ENCODE measurements at regions not wholly inside any gene's neighbourhood (a gene's known extent, or its start where the extent isn't known, plus 50 kb on each side); places are given as distances from the start of the nearest gene placed in this dataset.
A peak's percentile ranks its signal among the peaks of the same experiment; 100 is the strongest.

DNA sequence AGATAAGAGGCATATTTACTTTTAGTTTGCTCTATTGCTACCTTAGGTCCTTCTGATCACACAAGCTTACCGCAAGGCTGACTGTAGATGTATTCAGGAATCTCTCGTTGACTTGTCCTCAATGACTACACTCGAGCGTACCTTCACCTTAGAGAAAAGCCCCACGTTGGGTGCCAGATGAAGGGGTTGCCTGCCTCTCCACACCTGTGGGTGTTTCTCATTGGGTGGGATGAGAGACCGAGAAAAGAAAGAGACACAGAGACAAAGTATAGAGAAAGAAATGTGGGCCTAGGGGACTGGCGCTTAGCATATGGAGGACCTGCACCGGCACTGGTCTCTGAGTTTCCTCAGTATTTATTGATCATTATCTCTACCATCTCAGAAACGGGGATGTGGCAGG is 51.8 kb downstream of the ASCL4 start:
- Mint-ChIP-seq H3K4me1 (ENCODE audit: low read depth in 2 of 2) (no peaks in the 10 kb centered on the region), H3K9me3 (peaks cover 18% of the 10 kb centered on the region), H3K27ac (no peak overlapping the region), H3K27me3 (peaks cover 0 to 16% of the 10 kb centered on the region in 2 donors), H3K4me3 (no peak overlapping the region), H3K36me3 (peaks cover 30% of the 10 kb centered on the region)
- DNase-seq (ENCODE audit: low spot score) (no peak), ATAC-seq (no peak)

DNA sequence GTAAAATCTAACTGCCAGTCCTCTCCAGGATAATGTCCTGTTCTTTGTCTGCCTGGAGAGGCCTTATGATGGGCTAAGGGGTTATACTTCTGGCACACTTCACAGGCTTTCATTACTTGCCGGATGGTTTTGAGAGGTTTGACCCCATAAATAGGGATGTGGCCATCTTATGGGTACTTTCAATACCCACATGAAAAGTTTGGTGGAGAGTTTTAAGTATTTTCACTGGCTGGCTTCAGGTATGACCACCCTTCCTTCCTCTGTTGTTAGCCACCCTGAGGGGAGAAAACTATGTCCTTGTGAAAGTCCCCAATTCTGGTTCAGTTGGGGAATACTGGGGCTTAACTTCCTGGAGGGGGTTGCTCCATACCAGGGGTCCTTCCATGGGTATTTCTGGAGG is 54.8 kb downstream of the ASCL4 start:
- no peak overlapping the region for H3K27ac Mint-ChIP-seq
- no peak for ATAC-seq
- H3K36me3 Mint-ChIP-seq: peaks cover 30% of the 10 kb centered on the region
- H3K4me1 Mint-ChIP-seq (ENCODE audit: low read depth in 2 of 2): no peaks in the 10 kb centered on the region
- peaks cover 18% of the 10 kb centered on the region for H3K9me3 Mint-ChIP-seq
- peaks cover 21 to 22% of the 10 kb centered on the region in 2 donors for H3K27me3 Mint-ChIP-seq
- H3K4me3 Mint-ChIP-seq: no peak overlapping the region
- no peak for DNase-seq (ENCODE audit: low spot score)

DNA sequence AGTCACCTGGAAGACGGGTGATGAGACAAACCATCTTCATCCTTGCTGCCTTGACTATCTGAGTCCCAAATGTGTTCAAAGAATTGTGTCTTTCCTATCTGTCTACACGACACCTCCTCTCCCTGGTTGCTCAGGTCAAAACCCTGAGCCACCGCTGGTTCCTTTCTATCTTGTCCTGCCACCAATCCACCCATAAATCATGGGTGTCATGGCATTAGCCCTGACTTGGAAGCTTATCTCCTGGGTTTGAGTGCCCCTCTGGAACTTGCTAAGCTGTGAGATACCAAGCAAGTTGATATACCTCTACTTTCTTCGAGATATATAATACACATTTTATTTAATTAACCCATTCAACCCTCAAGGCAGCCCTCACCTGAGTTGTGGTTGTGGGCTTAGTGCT is 57.9 kb downstream of the ASCL4 start:
- DNase-seq (ENCODE audit: low spot score): no peak
- Mint-ChIP-seq H3K4me3 (no peak overlapping the region), H3K36me3 (peaks cover 5% of the 10 kb centered on the region), H3K27ac (no peak overlapping the region), H3K9me3 (peaks cover 4% of the 10 kb centered on the region), H3K4me1 (ENCODE audit: low read depth in 2 of 2) (no peaks in the 10 kb centered on the region), H3K27me3 (peaks cover 41 to 49% of the 10 kb centered on the region in 2 donors)
- no peak for ATAC-seq

DNA sequence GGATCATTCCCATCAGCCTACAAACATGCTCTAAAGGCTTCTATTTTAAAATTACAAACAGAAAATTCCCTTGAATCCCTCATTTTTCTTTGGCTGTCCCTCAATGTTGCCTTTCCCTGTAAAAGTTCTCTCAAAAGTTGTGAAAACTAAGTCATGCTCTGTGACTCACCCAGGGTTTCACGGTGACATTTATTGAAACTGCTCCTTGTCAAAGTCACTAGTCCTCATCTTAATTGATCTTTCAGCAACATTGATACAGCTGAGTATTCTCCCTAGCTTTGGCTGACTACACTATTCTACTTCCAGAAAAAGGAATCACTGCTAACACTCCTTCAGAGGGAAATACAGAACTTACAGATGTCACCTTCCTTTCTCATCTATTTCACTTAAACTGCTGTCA is 65.7 kb downstream of the ASCL4 start:
- ATAC-seq (no peak), DNase-seq (ENCODE audit: low spot score) (no peak)
- Mint-ChIP-seq H3K27me3 (peaks cover 25 to 47% of the 10 kb centered on the region in 2 donors), H3K27ac (no peak overlapping the region), H3K9me3 (no peaks in the 10 kb centered on the region), H3K4me1 (ENCODE audit: low read depth in 2 of 2) (no peaks in the 10 kb centered on the region), H3K36me3 (no peaks in the 10 kb centered on the region), H3K4me3 (no peak overlapping the region)

DNA sequence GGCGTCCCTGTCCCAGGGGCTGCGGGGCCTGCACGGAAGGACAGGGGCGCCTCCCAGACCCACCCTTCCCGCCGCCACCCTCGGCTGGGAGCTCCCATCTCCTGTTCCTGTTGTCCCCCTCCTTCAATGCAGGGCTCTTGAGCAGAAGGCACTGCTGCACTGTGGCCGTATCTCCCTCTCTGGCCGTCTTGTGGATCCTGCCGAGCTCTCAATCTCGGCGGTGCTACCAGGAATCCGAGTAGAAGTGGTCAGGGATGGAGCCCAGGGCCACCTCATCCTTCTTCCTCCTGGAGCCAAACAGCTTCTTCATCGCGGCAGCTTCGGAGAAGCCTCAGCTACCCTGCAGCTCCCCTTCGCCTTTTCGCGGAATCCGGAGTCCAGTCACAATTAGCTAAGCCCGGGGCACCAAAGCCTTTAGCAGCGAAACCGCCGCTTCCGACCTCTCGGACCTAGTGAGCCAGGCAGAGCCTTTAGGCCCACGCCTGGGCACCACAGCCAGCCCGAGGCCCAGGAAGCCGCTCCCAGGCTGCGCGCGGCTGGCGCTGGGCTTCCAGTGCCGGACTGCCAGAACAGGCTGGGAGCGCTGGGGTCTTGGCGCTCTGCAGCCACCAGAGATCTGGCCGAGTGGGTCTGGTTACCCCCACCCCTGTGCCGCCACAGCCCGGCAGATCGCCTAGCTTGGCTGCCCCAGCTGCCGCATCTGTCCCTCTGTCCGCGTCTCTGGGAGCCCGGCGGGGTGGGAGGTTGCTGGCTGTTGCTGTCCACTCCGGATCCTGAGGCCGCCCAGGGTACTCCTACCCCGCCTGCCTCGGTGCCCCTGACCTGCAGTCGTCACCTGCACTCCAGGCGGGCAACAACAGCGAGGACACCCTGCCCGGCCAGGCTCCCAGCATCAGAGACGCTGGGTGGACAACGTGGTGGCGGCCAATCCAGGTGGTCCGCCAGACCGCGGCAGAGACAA is 69.1 kb downstream of the ASCL4 start:
- Mint-ChIP-seq H3K36me3 (no peaks in the 10 kb centered on the region), H3K4me1 (ENCODE audit: low read depth in 2 of 2) (no peaks in the 10 kb centered on the region), H3K4me3 (no peak overlapping the region), H3K27me3 (peaks cover 29 to 47% of the 10 kb centered on the region in 2 donors), H3K9me3 (no peaks in the 10 kb centered on the region), H3K27ac (no peak overlapping the region)
- DNase-seq (ENCODE audit: low spot score) (no peak), ATAC-seq (peak; percentile 33 to 38)

DNA sequence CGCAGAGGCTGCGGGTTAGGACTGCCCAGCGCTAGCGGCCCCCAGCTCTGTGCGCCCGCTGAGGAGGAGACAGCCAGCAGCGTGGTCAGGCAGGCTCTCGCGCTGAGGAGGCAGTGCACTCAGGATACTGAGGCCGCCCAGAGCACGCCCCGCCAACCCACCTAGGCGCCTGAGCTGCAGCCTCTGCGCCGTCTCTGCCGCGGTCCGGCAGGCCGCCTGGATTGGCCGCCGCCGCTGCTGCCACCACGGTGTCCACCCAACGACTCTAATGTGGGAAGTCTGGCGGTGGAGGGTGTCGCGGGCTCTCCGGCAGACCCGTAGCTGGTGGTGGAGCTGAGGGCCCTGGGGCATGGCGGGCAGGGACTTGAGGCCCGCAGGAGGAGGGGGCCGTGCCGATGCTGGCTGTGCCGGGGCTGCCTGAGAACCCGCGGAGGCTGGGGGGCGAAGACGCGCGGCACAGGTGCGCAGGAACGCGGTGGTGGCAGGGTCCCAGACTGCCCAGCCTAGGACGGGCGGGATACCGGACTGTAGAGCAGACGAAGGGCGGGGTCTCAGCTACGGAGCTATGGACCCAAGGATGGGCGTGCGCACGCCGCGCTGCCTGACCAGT is 69.9 kb downstream of the ASCL4 start:
- Mint-ChIP-seq H3K9me3 (no peaks in the 10 kb centered on the region), H3K36me3 (no peaks in the 10 kb centered on the region), H3K27ac (no peak overlapping the region), H3K4me3 (no peak overlapping the region), H3K4me1 (ENCODE audit: low read depth in 2 of 2) (no peaks in the 10 kb centered on the region), H3K27me3 (peaks cover 36 to 54% of the 10 kb centered on the region in 2 donors)
- no peak for DNase-seq (ENCODE audit: low spot score)
- ATAC-seq: peak; percentile 33 to 40

DNA sequence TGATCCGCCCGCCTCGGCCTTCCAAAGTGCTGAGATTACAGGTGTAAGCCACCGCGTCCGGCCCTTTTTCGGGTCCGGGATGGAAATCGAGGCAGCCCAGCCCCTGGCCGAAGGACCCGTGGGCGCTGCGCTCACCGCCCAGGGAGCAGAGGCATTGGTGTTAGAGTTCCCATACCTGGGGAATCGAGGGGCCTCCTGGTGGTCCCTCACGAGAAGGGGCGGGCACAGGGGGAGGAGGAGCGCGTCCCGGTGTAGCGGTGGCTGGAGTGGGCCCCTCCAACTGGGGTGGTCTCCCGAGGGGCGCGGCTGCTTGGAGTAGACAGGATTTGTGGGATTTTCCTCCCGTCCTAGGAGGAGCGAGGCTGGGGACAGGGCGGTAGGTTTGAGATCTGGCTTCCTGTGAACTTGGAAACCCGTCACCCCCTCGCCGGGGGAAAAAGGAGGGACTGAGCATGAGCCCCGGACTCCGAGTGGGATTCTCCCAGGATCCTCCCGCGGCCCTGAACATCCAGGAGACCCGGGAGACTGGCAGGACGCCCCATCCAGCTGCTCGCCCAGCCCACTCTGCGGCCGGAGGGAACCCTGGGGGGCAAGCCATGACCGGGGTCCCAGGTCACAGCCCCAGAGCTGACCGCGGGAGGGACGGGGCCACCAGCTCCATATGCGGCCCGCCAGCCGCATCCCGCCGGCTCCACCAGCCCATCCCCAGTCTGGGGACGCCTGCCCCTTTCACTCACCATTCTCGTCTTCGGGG is 70.9 kb downstream of the ASCL4 start:
- ATAC-seq (no peak), DNase-seq (ENCODE audit: low spot score) (no peak)
- Mint-ChIP-seq H3K36me3 (no peaks in the 10 kb centered on the region), H3K27me3 (peaks cover 36 to 57% of the 10 kb centered on the region in 2 donors), H3K27ac (no peak overlapping the region), H3K4me3 (no peak overlapping the region), H3K9me3 (no peaks in the 10 kb centered on the region), H3K4me1 (ENCODE audit: low read depth in 2 of 2) (no peaks in the 10 kb centered on the region)

DNA sequence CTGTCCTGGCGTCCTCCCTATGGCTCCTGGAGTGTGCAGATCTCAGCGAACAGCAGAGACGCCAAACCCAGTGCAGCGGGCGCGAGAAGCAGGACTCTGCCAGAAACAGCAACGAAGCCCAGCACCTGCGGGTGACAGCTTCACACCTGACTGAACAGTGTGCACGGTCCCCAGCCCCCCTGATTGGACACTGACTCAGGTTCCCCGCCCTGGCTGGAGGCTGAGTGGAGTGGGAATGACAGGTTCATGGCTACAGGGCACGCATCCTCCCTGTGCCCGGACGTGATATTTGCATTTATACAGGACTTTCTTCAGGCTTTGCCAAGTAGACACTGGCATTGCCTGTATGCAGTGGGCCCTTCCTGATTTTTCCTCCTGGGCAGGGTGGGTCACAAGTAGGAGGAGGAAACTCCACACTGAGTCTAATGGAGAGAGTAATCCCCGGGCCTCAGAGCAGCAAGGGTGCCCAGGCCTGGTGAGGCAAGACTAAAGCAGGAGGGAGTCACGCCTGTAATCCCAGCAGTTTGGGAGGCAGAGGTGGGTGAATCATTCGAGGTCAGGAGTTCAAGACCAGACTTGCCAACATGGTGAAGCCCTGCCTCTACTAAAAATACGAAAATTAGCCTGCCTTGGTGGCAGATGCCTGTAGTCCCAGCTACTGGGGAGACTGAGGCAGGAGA is 71.6 kb downstream of the ASCL4 start:
- H3K4me3 Mint-ChIP-seq: no peak overlapping the region
- H3K27me3 Mint-ChIP-seq: peaks cover 34 to 59% of the 10 kb centered on the region in 2 donors
- H3K36me3 Mint-ChIP-seq: no peaks in the 10 kb centered on the region
- H3K27ac Mint-ChIP-seq: no peak overlapping the region
- H3K4me1 Mint-ChIP-seq (ENCODE audit: low read depth in 2 of 2): no peaks in the 10 kb centered on the region
- H3K9me3 Mint-ChIP-seq: no peaks in the 10 kb centered on the region
- ATAC-seq: no peak
- no peak for DNase-seq (ENCODE audit: low spot score)

DNA sequence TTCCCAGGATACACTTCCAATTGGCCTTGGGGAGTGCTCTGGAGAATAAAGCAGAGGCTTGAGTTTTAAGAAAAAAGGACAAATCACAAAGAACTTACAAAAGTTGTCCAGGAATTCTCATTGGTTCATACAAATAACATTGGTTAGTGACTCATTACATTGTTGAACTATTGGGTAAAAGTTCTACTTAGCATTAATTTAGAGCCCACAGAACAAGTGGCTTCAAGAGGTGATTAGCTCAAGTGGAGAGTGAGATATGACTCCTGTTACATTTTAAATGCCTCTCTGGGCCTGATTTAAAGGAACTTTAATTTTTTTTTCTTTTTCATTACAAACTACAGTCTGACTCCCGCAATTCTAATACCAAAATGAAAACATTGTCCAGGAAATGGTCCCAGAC is 72.9 kb downstream of the ASCL4 start:
- no peaks in the 10 kb centered on the region for H3K36me3 Mint-ChIP-seq
- ATAC-seq (no peak), DNase-seq (ENCODE audit: low spot score) (no peak)
- H3K4me1 Mint-ChIP-seq (ENCODE audit: low read depth in 2 of 2): no peaks in the 10 kb centered on the region
- no peak overlapping the region for H3K4me3 Mint-ChIP-seq
- no peak overlapping the region for H3K27ac Mint-ChIP-seq
- peaks cover 37 to 58% of the 10 kb centered on the region in 2 donors for H3K27me3 Mint-ChIP-seq
- H3K9me3 Mint-ChIP-seq: no peaks in the 10 kb centered on the region

DNA sequence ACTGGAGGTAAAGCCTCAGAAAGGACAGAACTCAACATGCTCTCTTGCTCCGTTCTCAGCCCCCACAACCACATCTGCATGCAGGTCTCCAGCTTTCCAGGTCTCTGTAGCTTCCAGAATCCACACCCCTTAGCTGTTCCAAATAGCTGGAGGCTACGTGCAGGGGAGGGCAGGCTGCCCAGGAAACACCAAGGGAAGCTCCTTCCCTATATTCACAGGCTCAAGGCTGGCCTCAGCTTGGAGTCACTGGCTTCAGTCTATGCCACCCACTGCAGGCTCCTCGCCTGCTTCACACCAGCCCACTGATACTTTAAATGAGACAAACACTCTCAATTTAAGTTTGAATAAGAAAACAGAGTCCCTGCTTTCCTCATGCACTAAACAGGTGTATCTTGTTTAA is 73.3 kb downstream of the ASCL4 start:
- DNase-seq (ENCODE audit: low spot score) (no peak), ATAC-seq (no peak)
- H3K4me3 Mint-ChIP-seq: no peak overlapping the region
- H3K4me1 Mint-ChIP-seq (ENCODE audit: low read depth in 2 of 2): no peaks in the 10 kb centered on the region
- H3K9me3 Mint-ChIP-seq: no peaks in the 10 kb centered on the region
- no peak overlapping the region for H3K27ac Mint-ChIP-seq
- peaks cover 37 to 56% of the 10 kb centered on the region in 2 donors for H3K27me3 Mint-ChIP-seq
- no peaks in the 10 kb centered on the region for H3K36me3 Mint-ChIP-seq

DNA sequence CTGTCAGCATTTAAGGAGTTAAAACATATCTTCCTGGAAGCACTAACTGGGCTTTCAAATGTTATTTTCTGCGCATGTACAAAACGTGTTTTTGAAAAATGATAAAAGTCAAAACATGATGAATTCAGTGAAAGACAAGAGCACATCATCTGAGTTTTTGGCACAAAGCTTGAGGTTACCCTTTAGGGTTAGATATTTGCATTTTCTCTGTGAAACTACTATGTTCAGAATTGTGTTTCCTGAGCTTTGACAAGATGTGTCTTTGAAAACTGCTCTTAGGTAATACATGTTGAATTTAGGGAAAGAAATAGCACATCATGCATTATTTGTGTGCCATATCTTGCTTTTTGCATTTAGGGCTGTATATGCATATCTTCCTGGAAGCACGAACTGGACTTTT is 79.0 kb downstream of the ASCL4 start:
- Mint-ChIP-seq H3K4me3 (no peak overlapping the region), H3K4me1 (ENCODE audit: low read depth in 2 of 2) (no peaks in the 10 kb centered on the region), H3K9me3 (no peaks in the 10 kb centered on the region), H3K27me3 (peaks cover 32 to 77% of the 10 kb centered on the region in 2 donors), H3K36me3 (no peaks in the 10 kb centered on the region), H3K27ac (no peak overlapping the region)
- ATAC-seq: no peak
- DNase-seq (ENCODE audit: low spot score): no peak

DNA sequence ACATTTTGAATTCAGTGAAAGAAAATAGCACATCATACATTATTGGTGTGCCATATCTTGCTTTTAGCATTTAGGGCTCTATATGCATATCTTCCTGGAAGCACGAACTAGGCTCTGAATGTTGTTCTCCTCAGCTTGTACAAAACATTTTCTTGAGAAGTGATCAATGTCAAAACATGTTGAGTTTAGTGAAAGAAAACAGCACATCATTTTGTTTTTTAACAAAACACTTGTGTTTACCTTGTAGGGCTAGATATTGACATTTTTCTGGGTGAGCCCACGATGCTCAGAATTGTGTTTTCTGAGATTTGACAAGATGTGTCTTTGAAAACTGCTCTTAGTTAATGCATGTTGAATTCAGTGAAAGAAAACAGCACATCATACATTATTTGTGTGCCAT is 81.0 kb downstream of the ASCL4 start:
- DNase-seq (ENCODE audit: low spot score) (no peak), ATAC-seq (no peak)
- no peaks in the 10 kb centered on the region for H3K9me3 Mint-ChIP-seq
- no peak overlapping the region for H3K4me3 Mint-ChIP-seq
- peaks cover 28 to 73% of the 10 kb centered on the region in 2 donors for H3K27me3 Mint-ChIP-seq
- H3K36me3 Mint-ChIP-seq: no peaks in the 10 kb centered on the region
- H3K4me1 Mint-ChIP-seq (ENCODE audit: low read depth in 2 of 2): no peaks in the 10 kb centered on the region
- no peak overlapping the region for H3K27ac Mint-ChIP-seq

DNA sequence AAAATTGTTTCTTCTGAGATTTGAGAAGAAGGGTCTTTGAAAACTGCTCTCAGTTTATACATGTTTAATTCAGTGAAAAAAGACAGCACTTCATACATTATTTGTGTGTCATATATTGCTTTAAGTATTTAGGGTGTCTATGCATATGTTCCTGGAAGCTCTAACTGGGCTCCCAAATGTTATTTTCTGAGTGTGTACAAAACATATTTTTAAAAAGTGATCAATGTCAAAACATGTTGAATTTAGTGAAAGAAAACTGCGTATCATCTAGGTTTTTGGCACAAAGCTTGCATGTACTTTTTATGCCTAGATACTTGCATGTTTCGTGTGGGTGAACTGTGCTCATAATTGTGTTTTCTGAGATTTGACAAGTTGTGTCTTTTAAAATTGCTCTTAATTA is 81.6 kb downstream of the ASCL4 start:
- no peak overlapping the region for H3K27ac Mint-ChIP-seq
- H3K4me3 Mint-ChIP-seq: no peak overlapping the region
- peaks cover 33 to 74% of the 10 kb centered on the region in 2 donors for H3K27me3 Mint-ChIP-seq
- ATAC-seq (no peak), DNase-seq (ENCODE audit: low spot score) (no peak)
- no peaks in the 10 kb centered on the region for H3K36me3 Mint-ChIP-seq
- H3K9me3 Mint-ChIP-seq: no peaks in the 10 kb centered on the region
- no peaks in the 10 kb centered on the region for H3K4me1 Mint-ChIP-seq (ENCODE audit: low read depth in 2 of 2)

Measured in natural killer cell treated with Interleukin-12 subunit alpha and Interleukin-12 subunit beta and Interleukin-15 and Interleukin-18, amount 100 ng/mL, for 72 hours (primary cell).